HFF-Myc (cell line): ENCODE measurements at regions not wholly inside any gene's neighbourhood (a gene's known extent, or its start where the extent isn't known, plus 50 kb on each side); places are given as distances from the start of the nearest gene placed in this dataset.
"Not testable (repeated sequence)": the region's sequence is repeated elsewhere in the genome, so short reads cannot be mapped to it uniquely, and the experiment has no call there.

Experiments
- DNase-seq: peaks from one replicate; pipeline ENCODE4 v3.0.0-alpha.2; 2011; ENCODE audit warnings: low read depth; ENCODE audit errors: extremely low read depth
- H3K4me3 ChIP-seq: replicated peaks from 2 replicates; pipeline ENCODE4 v1.5.1; 2011; ENCODE audit warnings: low read depth, mild to moderate bottlenecking, control low read depth, low read length
- TF ChIP-seq, protein P1 (sequence below): IDR thresholded peaks from 2 replicates; pipeline ENCODE4 v1.5.1; 2012; ENCODE audit warnings: mild to moderate bottlenecking, low read depth, low read length, control low read depth; ENCODE audit errors: missing control alignments

- no peak overlapping the region for H3K4me3 ChIP-seq
- TF ChIP-seq, protein P1, sequence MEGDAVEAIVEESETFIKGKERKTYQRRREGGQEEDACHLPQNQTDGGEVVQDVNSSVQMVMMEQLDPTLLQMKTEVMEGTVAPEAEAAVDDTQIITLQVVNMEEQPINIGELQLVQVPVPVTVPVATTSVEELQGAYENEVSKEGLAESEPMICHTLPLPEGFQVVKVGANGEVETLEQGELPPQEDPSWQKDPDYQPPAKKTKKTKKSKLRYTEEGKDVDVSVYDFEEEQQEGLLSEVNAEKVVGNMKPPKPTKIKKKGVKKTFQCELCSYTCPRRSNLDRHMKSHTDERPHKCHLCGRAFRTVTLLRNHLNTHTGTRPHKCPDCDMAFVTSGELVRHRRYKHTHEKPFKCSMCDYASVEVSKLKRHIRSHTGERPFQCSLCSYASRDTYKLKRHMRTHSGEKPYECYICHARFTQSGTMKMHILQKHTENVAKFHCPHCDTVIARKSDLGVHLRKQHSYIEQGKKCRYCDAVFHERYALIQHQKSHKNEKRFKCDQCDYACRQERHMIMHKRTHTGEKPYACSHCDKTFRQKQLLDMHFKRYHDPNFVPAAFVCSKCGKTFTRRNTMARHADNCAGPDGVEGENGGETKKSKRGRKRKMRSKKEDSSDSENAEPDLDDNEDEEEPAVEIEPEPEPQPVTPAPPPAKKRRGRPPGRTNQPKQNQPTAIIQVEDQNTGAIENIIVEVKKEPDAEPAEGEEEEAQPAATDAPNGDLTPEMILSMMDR, result no peak
- no peak for DNase-seq
These were observed 661.5 kb downstream of the REEP3 start for GRCh38 chr10:64182671-64183070.

GRCh38 chr10:64191286-64191685 is 670.1 kb downstream of the REEP3 start:
- H3K4me3 ChIP-seq, result no peak overlapping the region
- TF ChIP-seq, protein P1, result no peak
- no peak for DNase-seq

DNA sequence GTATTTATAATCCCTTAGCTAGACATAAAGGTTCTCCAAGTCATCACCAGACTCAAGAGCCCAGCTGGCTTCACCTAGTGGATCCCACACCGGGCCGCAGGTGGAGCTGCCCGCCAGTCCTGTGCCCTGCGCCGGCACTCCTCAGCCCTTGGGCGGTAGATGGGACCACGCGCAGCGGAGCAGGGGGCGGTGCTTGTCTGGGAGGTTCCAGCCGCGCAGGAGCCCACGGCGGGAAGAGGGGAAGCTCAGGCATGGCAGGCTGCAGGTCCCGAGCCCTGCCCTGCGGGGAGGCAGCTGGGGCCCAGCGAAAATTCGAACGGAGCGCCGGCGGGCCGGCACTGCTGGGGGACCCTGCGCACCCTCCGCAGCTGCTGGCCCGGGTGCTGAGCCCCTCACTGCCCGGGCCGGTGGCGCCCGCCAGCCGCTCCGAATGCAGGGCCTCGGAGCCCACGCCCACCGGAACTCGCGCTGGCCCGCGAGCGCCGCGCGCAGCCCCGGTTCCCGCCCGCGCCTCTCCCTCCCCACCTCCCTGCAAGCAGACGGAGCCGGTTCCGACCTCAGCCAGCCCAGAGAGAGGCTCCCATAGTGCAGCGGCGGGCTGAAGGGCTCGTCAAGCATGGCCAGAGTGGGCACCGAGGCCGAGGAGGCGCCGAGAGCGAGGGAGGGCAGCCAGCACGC is 675.6 kb downstream of the REEP3 start:
- TF ChIP-seq, protein P1, result no peak
- DNase-seq, result no peak
- no peak overlapping the region for H3K4me3 ChIP-seq

DNA sequence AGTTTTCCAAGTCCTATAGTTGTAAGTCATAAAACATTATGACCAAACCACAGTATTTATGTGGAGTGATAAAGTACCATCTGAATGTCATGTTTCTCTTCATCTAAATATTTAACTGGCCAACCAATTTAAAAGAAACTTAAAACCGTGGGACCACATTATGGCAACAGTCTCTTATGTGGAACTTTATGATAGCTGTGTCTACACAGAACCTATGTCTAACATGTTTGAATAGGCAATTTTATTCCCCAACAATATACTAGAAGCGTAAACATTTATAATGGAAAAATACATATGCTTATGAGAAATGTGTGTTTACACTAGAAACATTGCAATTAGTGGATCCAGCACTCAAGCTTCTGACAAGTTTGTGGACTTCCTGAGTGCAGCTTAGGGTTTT is 680.7 kb downstream of the REEP3 start:
- no peak for DNase-seq
- no peak overlapping the region for H3K4me3 ChIP-seq
- TF ChIP-seq, protein P1, result no peak

DNA sequence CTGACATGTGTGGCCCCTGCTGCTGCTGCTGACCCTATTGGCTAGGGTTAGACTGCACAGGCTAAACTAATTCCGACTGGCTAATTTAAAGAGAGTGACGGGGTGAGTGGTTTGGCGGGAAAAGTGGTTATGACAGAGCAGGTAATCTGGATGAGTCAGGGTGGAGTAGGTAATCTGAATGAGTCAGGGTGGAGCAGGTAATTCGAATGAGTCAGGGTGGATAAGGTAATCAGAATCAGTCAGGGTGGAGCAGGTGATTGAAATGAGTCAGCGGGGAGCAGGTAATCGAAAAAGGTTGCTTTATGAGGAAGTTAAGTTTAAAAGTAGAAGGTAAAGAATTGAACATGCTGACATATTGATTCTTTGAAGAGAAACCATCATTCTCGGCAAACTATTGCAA is 683.3 kb downstream of the REEP3 start:
- DNase-seq, result not testable (repeated sequence)

GRCh38 chr10:64206409-64206808 is 685.2 kb downstream of the REEP3 start:
- TF ChIP-seq, protein P1, result no peak
- DNase-seq, result no peak
- no peak overlapping the region for H3K4me3 ChIP-seq

More for the DNA sequence above, 683.3 kb downstream of the REEP3 start:
- not testable (repeated sequence) for H3K4me3 ChIP-seq

GRCh38 chr10:64209561-64209960 is 688.4 kb downstream of the REEP3 start:
- DNase-seq, result no peak
- H3K4me3 ChIP-seq, result no peak overlapping the region
- TF ChIP-seq, protein P1, result no peak
